Transverse colon (tissue), 4 donors: ENCODE measurements at regions not wholly inside any gene's neighbourhood (a gene's known extent, or its start where the extent isn't known, plus 50 kb on each side); places are given as distances from the start of the nearest gene placed in this dataset.

Experiments used
- CTCF ChIP-seq, 5 experiments: fragments of 200-600 bp in 3 of 5; fragments of 450-650 bp in 2 of 5; sonication (generic) in 3 of 5; IDR thresholded peaks; 1 replicate in 2 of 5; 2 replicates in 3 of 5; pipeline ENCODE4 v1.5.1; 2016 to 2017; ENCODE audit warnings: antibody characterized with exemption in 5 of 5, inconsistent platforms in 3 of 5, mild to moderate bottlenecking in 2 of 5, moderate library complexity in 1 of 5
- EP300 ChIP-seq: sonication (generic); formaldehyde crosslinking; IDR thresholded peaks from one replicate; pipeline ENCODE4 v1.6.1; 2017; ENCODE audit warnings: antibody characterized with exemption, low read depth
- POLR2A ChIP-seq: fragments of 450-650 bp; IDR thresholded peaks from one replicate; pipeline ENCODE4 v1.6.1; 2016; ENCODE audit warnings: antibody characterized with exemption, mild to moderate bottlenecking, moderate library complexity
- POLR2AphosphoS5 ChIP-seq, 3 donors: sonication (generic); formaldehyde crosslinking; IDR thresholded peaks; one replicate each; pipeline ENCODE4 v1.6.1; 2016; ENCODE audit warnings: antibody characterized with exemption in 3 of 3

DNA sequence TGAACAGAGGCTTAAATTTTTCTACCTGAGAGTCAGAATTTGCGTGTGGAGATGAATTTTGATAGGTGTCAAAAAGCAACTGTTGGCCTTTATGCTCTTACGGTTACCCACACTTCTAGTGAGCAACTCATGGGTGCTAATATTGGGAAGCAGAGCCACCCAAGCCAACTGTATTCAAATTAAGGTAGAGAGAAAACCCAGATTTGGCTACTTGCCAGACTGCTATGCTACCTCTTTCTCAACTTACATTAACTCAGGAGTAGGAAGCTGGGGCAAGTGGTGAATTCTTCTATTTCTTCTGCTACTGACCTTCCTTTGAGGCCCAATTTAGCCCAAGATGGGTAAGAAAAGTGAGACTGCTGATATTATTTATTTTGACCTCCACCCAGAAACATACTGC lies 83.9 kb downstream of the OLFM4 start:
- TF ChIP-seq POLR2A (no peak), CTCF (IDR thresholded peaks at IDR 0.05) (no peak), POLR2AphosphoS5 (IDR thresholded peaks at IDR 0.05) (no peak), EP300 (no peak)
